COLO829 (cell line): ENCODE measurements at regions not wholly inside any gene's neighbourhood (a gene's known extent, or its start where the extent isn't known, plus 50 kb on each side); places are given as distances from the start of the nearest gene placed in this dataset.
"Not testable (repeated sequence)": the region's sequence is repeated elsewhere in the genome, so short reads cannot be mapped to it uniquely, and the experiment has no call there.

Experiments used
- DNase-seq: peaks from one replicate; pipeline ENCODE4 v3.0.0; 2012; ENCODE audit warnings: low spot score

DNA sequence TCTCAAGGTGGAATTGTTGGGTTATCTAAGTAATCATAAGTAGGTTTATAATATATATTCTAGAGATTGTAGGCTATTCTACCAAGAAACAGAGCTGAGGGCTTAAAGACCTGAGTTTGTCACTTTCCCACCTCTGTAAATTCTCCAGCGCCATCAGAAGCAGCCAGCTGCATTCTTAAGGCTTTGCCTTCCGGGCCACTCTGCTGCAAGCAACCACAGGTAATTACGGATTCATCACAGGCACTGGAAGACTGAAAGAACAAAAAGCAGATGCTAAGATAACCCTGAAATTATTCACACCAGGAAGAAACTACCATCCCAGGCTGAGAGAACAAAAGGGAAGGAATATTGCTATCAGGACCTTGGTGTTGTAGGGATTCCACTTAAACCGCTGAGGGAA is 137.8 kb upstream of the JCAD start:
- DNase-seq = no peak

DNA sequence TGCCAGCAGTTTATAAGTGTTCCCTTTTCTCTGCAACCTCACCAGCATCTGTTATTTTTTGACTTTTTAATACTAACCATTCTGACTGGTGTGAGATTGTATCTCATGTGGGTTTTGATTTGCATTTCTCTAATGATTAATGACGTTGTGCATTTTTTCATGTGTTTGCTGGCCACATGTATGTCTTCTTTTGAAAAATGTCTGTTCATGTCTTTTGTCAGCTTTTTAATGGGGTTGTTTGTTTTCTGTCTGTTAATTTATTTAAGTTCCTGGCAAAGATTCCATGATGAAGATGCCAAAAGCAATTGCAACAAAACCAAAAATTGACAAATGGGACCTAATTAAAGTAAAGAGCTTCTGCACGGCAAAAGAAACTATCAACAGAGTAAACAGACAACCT is 137.2 kb upstream of the JCAD start:
- DNase-seq = not testable (repeated sequence)

- DNase-seq = no peak
Measured at GRCh38 chr10:30192846-30193608, 133.6 kb upstream of the JCAD start.

DNA sequence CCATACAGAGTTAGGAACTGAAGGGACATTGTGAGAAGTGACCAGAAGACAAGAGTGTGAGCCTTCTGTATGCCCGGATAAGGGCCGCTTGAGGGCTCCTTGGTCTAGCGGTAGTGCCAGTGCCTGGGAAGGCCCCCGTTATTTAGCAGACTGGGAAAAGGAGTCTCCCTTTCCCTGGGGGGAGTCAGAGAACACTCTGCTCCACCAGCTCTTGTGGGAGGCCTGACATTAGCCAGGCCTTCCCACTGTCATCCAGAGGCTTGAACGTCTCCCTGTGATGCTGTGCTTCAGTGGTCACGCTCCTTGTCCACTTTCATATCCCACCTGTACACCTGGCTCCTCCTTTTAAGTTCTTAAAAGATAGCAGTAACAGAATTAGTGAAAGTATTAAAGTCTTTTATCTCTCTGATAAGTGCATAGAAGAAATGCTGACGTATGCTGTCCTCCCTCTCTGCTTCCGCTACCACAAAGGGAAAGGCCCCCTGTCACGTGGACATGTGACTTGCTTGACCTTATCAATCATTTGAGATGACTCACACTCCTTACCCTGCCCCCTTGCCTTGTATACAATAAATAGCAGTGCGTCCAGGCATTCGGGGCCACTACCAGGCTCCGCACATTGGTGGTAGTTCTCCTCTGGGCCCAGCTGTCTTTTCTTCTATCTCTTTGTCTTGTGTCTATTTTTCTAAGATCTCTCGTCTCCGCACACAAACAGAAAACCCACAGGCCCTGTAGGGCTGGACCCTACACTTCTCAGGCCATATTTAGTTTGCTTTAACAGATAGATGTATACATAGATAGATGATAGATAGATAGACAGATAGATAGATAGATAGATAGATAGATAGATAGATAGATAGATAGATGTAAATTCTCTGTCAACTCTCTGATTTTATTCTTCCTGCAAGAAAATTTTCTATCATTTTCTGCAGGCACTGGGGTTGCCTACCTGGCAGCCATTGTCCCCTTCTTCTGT is 131.5 kb upstream of the JCAD start:
- no peak for DNase-seq

DNA sequence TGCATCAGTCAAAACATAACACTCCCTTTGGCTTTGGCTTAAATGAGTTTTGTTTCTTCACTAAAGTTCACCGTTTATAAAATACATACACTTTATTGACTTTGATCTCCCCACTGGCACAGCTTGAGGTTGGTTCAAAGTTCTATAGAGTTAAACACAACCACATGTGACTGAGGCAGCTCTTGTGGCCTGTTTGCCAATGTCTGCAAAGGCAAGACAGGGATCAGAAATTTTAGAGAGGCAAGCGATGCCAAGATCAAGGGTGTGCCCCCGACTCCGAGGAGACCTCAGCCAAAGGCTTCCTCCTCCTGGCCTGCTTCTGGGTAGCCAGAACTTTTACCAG is 129.8 kb upstream of the JCAD start:
- no peak for DNase-seq

GRCh38 chr10:30188556-30189237 is 129.3 kb upstream of the JCAD start:
- DNase-seq = no peak

- no peak for DNase-seq
Measured at GRCh38 chr10:30188101-30188500, 128.7 kb upstream of the JCAD start.

- DNase-seq = no peak
Measured at GRCh38 chr10:30187010-30187409, 127.6 kb upstream of the JCAD start.

DNA sequence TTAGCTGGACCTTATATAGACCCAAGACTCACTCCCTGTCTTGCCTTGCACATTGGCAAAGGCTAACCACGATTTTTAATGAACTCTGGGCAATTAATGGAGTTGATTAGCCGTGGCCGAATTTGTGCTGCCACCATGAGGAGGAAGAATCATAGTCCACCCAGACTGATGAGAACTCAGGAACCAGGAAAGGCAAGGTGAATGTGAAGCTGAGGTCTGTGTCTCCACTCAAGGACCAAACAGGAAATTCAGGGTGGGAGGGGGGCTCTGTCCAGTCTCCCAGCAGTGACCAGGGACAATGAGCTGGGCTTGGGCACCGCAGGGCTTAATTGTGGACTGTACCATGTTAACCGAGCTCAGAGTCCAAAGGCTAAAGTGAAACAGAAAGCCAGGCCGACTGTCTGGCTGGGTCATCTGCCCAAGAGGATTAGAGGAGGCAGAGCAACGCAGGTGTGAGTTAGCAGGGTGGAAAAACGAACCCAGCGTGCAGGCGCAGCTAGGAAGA is 127.0 kb upstream of the JCAD start:
- no peak for DNase-seq

- DNase-seq = no peak
Measured at GRCh38 chr10:30185916-30186315, 126.5 kb upstream of the JCAD start.

DNA sequence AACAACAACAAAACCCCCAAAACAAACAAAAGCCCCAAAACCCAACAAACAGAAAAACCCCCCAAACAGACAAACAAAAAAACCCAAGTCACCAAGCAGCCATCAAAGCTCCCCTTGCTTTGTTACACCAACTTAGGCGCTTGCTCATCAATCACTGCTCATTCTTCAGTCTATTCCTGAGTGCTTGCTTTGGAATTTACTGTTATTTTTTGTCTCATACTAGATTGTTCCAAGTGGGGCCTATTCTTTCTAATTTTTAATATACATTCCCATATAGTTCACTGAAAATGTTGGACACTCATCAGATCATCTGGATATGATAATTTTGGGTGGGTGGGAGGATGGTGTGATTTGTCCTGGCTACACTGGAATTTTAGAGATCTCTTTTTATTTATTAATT is 126.0 kb upstream of the JCAD start:
- DNase-seq = no peak

- DNase-seq = no peak
Measured at GRCh38 chr10:30184397-30185033, 125.1 kb upstream of the JCAD start.

- DNase-seq = no peak
Measured at GRCh38 chr10:30183055-30183402, 123.6 kb upstream of the JCAD start.

- peak; percentile 68 for DNase-seq
Measured at GRCh38 chr10:30182191-30183054, 123.0 kb upstream of the JCAD start.

DNA sequence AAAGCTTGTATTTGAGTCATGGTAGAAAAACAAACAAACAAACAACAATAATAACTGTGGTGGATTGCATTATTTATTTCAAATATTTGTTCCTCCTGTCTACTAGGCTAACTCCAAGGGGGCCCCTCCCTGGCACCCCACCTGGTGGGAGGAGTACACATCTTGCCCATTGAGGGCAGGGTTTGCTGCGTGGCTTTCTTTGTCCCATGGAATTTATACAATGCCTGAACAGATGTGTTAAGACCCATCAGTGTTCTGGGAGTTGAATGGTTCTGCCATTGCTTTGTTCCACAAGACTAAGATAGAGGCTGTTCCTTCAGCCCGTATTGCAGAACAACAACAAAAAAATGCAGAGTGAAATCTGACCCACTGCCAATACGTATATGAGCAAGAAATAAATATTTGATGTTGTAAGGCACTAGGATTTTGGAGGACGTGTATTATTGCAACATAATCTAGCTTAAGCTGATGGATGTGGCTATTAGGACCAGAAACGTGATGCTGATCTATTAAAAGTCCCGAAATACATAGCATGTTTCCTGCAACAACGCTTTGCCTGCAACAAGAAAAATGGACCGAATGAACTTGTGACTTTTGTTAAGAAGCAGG is 119.1 kb upstream of the JCAD start:
- DNase-seq = no peak

- DNase-seq = no peak
Measured at GRCh38 chr10:30176776-30177533, 117.6 kb upstream of the JCAD start.

DNA sequence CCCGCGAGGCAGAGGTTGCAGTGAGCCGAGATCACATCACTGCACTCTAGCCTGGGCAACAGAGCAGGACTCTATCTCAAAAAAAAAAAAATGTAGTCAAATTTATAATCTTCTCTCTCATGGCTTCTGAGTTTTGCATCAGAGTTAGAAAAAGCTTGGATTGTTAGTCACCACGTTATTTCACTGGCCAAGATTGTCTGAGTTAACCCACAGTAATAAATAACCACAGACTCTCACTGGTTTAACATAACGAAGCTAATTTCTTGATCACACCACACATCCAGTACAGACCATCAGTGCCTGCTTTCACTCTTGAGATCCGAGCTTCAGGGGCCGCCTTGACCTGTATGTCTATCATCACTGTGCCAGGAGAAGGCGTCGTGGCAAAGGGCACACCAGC is 116.8 kb upstream of the JCAD start:
- DNase-seq = no peak

DNA sequence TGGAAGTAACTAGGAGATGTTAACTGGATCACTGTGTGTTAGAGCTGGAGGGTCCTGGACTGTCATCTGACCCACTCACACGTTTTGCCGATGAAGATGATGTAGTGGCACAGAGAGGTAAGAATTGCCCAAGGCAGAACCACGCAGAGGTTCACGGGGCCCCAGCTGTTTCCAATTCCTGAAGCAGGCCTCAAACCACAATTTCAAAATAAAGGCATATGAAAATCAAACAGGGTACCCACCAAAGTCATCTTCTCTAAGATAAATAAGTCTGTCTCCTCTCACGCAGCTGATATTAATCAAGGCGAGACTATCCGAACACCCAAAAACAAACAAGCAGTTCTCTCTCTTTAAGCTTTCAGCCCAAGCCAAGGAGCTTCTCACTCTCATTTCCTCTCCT is 113.3 kb upstream of the JCAD start:
- DNase-seq = no peak

- no peak for DNase-seq
Measured at GRCh38 chr10:30172091-30172490, 112.7 kb upstream of the JCAD start.

DNA sequence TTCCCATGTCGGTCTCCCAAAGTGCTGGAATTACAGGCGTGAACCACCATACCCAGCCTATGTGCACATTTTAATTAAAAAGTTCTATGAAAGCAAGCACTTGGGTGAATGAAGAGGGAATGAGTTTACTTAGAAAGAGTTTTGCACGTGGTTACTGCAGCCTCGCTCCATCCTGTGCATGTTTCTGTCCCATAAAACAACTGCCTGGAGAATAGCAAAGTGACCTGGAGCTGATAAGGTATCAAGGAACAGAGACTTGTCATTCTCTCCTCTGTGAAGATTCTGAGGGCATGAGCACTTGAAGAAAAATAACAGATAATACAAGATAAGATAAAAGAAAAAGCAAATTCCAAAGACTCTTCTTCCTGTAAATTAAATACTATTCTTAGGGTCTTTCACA is 112.2 kb upstream of the JCAD start:
- DNase-seq = no peak
